Activated T-helper 1 cell treated with Interleukin-2 at 50 U/mL for 16 hours (primary cell): ENCODE measurements at regions not wholly inside any gene's neighbourhood (a gene's known extent, or its start where the extent isn't known, plus 50 kb on each side); places are given as distances from the start of the nearest gene placed in this dataset.

ENCODE experiments used
- DNase-seq: peaks from one replicate; pipeline ENCODE4 v3.0.0-alpha.2; 2020; ENCODE audit warnings: low read depth

- DNase-seq = no peak
Observed at GRCh38 chr19:31946491-31946890, 398.9 kb upstream of the ZNF507 start.

- DNase-seq = no peak
Observed at GRCh38 chr19:31947436-31948115, 397.8 kb upstream of the ZNF507 start.

DNA sequence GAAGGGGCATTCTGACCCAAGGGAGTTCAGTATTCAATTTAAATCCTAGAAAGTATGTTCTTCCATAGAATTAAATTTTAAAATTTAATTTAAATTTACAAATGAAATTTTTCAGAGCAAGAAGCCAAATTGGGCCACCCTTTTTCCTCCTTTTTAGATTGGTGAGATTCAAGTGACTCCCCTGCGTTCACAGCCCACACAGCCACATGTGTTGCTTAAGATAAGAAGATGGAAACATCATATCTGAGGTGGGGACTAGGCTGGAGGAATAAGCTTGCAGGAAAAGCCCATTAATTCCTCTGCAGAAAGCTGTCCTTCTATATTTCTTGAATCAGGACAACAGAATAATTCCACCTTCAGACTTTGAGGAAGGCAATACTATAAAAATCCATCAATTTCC is 392.7 kb upstream of the ZNF507 start:
- no peak for DNase-seq

DNA sequence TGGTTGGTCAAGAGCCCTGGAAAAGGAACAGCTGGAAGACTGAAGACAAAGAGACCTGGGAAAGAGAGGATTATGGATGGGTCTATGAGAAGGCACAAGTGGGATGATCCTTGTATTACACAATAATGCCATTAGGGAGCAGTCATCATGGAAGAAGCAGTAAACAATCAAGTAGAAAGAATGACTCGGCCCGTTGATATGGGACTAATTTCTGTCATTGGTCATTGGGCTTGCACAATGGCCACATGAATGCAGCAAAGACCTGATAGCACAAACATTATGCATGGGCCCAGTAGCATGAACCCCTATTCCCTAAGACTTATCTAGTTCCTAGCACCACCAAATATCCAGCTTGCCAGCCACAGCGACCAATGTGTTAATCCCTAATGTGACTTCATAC is 390.3 kb upstream of the ZNF507 start:
- no peak for DNase-seq

DNA sequence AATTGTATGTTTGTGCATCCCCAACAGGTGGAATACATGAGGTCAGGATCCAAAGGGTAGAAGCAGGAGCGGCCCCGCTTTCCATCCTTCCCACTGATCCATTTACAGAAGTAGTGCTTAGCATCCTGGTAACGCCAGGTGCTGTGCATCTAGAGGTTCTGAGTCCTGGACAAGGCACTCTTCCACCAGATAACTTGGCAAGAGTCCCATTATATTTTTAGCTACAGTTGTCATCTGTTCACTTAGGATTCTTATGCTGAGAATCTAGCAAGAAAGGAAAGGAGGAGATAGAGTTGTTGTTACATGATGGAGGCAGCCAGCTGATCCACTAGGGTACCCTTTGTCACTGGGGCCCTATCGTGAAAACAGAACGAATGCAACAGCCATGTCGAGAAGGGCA is 389.5 kb upstream of the ZNF507 start:
- no peak for DNase-seq

DNA sequence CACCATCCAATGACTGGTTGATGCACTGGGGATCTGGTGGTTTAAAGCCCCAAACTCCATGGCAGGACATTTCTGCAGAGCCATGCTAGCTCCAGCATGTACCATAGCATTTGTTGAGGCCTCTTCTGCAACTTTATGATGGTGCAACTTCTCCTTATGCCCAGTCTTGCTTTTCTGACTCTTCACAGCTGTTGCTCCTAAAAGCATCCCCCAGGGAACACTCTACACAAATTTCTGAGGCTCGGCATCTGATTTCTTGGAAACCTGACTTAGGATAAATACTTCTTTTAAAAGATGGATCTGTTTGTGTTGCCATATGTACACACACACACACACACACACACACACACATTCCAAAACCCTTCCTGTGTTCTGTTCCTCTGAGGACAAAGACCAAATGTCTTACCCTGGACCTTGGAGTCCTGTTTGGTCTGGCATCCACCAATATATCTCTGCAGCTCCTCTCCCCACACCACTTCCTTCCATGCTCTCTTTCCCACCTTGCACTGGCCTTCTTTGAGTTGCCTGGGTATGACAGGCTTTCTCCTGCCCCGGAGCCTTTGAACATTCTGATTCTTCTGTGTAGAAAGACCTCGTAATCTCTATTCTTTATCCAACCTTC is 388.5 kb upstream of the ZNF507 start:
- no peak for DNase-seq

DNA sequence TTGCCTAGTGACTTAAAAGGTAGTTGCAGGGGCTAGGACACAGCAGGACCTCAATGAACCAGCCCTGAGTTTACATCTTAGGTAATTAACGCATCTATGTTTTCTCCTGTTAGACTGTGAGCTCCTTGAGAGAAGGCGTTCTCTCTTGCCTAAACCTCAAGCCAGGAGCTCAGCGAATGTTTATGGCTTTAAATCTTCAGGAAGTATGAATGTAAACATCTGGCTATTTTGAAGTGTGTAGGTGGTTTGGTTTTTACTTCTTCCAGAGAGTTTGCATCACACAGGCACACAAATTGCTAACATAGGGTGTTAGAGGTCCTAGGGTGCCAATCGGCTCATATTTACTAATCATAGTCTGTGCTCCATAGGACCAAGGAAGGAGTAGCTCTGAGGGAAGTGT is 387.7 kb upstream of the ZNF507 start:
- DNase-seq = no peak

DNA sequence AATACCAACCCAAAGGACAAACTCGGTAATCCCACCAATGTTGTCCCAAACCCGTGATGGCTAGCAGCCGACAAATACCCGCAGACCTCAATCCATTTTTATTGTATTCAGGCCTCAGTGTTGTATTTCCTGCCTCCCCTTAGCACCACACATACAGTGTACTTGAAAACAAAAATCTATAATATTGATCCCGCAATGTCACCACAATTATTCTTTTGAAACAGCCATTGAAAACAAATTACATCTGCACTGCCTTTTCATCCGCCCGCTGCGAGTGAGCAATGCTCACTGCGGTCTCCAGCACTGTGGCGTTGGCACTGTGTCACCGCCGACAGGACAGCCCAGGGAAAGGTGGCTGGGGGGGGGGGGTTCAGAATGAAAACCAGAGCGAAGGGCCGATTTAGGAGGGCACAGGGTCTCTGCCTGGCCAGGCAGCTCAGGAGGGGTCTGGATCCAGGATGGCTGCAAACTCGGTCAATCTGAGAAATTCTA is 385.8 kb upstream of the ZNF507 start:
- no peak for DNase-seq

DNA sequence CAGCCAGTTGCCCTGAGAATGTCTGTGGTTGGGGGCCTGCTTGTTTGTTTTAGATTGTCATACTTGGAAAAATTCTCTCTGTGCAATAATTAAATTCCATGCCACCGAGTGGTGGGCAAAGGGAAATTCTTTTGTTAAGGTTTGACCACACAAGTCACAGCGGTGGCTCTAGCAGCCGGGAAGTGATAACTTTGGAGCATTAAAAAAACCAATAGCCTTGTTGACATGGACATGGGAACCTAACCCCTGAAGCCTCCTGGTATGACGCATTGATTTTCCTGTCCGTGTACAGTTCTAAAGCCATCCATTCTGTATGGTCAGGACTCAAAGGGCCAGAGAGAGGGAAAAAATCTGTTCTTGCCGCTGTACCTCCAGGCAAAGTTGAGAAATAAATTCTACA is 384.9 kb upstream of the ZNF507 start:
- DNase-seq = no peak

DNA sequence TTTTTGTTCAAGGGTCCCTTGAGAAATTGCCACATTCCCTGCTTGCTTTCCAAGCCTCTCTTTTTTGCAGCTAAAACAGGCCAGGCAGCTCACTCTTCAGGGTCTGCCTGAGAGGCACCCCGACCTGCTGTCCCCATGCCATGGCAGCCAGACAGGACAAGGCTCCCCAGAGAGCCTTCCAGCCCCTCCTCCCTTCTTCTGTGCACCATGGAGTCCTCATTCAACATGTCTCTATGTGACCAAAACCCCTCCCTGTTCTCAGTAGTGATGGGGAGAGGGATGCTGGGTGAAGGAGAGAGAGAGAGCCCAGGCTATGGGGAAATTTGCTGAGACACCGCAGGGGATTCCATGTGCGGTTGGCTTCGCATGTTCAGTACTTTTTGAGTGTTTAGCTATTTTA is 384.2 kb upstream of the ZNF507 start:
- no peak for DNase-seq

- no peak for DNase-seq
Observed at GRCh38 chr19:31961667-31962066, 383.7 kb upstream of the ZNF507 start.

DNA sequence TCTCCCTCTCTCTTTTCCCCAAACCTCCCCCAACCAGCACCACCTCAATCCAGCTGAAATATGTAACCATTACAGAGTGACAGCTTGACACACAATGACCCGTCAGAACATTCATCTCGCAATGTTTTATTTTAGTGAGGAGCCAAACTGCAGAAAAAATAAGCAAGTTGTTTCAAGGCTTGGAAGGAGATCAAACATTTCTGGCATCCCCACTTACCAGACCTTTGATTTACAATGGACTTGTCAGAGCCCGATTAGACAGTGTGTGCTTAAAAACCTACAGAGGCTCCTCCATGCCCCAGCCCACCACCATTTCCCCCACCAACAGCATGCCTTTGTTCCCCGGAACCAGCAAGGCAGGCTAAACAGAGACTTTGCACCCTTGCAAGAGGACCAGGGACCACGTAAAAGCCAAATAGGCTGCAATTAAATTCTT is 382.8 kb upstream of the ZNF507 start:
- DNase-seq = no peak

- no peak for DNase-seq
Observed at GRCh38 chr19:31963746-31964145, 381.7 kb upstream of the ZNF507 start.

DNA sequence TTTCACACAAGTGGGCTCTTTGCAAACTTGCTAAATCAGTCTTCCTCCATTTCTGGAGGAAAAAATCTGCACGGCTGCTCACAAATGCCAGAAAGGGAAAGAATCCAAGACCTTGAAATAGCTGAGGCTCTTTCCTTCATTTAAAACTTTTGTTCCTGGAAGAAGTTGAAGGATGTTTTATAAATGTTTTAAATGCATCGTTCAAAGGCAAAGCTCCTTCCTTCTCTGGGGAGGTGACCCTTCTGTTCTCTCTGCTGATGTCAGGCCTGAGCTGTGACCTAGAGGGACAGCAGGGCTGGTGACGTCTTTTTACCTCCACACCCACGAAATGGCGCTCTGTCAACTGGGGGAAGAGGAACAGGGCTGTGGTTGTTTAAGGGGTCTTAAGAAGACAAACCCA is 376.4 kb upstream of the ZNF507 start:
- no peak for DNase-seq

- DNase-seq = no peak
Observed at GRCh38 chr19:31970027-31970461, 375.4 kb upstream of the ZNF507 start.

GRCh38 chr19:31974290-31974689 is 371.1 kb upstream of the ZNF507 start:
- no peak for DNase-seq

DNA sequence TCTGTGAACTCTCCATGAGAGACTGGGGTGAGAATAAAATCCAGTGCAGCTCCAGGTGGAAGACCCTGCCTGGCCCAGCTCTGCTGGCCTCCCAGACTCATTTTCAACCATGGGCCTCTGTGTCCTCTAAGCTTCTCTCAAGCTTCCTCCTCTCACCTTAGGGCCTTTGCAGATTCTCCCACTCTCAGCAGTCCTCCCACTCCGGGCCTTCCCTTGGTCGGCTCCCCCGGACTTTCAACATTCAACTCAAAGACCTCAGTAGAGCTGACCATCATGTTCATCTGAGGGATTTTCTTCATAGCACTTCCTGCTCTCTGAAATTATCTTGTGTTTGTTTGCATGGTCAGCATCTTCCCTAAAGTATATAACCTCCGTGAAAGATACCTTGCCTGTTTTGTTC is 370.5 kb upstream of the ZNF507 start:
- no peak for DNase-seq

DNA sequence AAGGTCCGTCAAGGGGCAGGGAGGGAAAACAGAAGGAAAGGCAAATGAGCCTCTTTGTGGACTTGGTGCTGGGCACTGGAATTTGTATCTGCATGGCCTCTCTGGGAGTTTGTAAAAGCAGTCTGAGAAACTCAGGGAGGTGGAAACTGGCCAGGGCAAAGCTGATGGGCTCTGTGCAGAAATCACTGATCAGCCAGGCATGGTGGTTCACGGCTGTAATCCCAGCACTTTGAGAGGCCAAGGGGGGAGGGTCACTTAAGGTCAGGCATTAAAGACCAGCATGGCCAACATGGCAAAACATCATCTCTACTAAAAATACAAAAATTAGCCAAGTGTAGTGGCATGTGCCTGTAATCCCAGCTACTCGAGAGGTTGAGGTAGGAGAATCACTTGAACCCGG is 369.9 kb upstream of the ZNF507 start:
- no peak for DNase-seq

- no peak for DNase-seq
Observed at GRCh38 chr19:31976775-31977536, 368.5 kb upstream of the ZNF507 start.

DNA sequence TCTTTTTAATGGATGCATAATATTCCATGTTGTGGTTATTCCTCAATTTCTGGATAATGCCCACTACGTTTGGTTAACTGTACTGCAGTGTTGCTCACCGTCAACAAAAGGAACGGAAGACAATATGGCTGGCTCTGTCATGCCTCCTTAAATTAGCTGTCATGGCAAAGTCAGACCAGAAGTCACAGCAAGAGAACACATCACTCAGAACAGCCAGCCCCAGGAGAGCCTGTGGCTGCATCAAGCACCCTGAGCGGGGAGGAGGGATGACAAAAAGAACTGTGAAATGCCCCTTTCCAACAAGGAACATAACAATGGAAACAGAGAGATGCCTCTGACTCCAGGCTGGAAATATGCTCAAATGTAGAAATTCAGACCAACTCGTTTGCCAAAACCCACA is 366.0 kb upstream of the ZNF507 start:
- no peak for DNase-seq

DNA sequence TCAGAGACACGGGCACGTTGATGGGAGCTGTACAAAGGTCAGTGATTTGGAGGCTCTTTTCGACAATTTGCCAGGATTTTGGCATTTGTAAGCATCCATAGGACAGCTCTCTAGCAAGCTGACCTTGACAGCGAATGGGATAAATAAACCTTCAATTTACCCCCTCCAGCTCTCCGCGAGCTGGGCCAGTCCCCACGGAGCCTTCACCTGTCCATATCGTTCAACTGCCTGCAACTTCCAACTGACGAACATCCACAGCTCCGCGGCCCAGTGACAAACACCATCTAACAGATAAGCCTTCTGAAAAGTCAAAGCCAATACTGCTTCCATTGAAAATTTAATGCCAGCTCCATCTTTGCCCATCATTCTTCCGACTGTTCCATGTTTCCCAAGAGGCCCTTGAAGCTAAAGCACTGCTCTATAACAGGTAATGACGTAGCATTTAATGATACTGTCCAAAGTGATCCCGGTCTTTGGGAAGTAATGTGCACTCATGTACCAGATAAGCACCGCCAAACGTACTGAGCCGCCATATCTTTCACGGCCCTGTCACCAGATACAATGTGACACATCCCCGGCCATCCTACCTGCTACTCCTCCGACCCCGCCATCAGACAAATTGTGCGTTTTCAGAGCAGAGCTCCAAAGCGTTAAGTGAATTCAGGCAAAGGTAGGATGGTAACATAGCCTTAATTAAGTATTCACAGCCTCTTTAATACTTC is 365.3 kb upstream of the ZNF507 start:
- DNase-seq = no peak

- no peak for DNase-seq
Observed at GRCh38 chr19:31980796-31981195, 364.6 kb upstream of the ZNF507 start.

- no peak for DNase-seq
Observed at GRCh38 chr19:31981545-31981944, 363.9 kb upstream of the ZNF507 start.
